ENCODE measurements at regions not wholly inside any gene's neighbourhood (a gene's known extent, or its start where the extent isn't known, plus 50 kb on each side); places are given as distances from the start of the nearest gene placed in this dataset.

GRCh38 chr2:177322801-177323261 lies 58.3 kb upstream of the NFE2L2 start:
- TF ChIP-seq RAD21 (IDR thresholded peaks at IDR 0.05; ENCODE audit: low read depth) (no peak), REST (IDR thresholded peaks at IDR 0.05; ENCODE audit: low read depth) (no peak), NFIC (IDR thresholded peaks at IDR 0.05) (no peak), EP300 (IDR thresholded peaks at IDR 0.05; ENCODE audit: borderline replicate concordance) (no peak), YY1 (IDR thresholded peaks at IDR 0.05; ENCODE audit: low read depth) (no peak), TAF1 (IDR thresholded peaks at IDR 0.05; ENCODE audit: low read depth) (no peak)
- TF ChIP-seq, protein P1, sequence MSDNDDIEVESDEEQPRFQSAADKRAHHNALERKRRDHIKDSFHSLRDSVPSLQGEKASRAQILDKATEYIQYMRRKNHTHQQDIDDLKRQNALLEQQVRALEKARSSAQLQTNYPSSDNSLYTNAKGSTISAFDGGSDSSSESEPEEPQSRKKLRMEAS (IDR thresholded peaks at IDR 0.05), result no peak
